HG03280 (cell line): ENCODE measurements at regions not wholly inside any gene's neighbourhood (a gene's known extent, or its start where the extent isn't known, plus 50 kb on each side); places are given as distances from the start of the nearest gene placed in this dataset.
"Not testable (repeated sequence)": the region's sequence is repeated elsewhere in the genome, so short reads cannot be mapped to it uniquely, and the experiment has no call there.

Experiments used
- ATAC-seq: cut with Tn5 transposase; IDR thresholded peaks from one replicate; pipeline ENCODE4 v1.9.1; 2021; ENCODE audit warnings: mild to moderate bottlenecking, moderate library complexity; ENCODE audit not compliant: unreplicated experiment

- no peak for ATAC-seq
Observed at GRCh38 chr9:40909821-40910220, 218.7 kb downstream of the FOXD4L6 start.

DNA sequence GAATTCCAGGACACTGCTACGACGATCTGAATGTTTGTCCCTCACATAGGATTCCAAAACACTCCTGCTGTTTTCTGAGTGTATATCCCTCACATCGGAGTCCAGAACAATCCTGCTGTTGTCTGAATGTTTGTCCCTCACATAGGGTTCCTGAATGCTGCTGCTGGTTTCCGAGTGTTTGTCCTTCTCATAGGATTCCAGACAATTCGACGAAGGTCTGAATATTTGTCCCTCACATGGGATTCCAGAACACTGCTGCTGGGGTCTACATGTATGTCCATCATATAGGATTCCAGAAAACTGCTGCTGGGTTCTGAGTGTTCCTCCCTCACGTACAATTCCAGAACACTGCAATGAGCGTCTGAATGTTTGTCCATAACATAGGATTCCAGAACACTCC is 219.4 kb downstream of the FOXD4L6 start:
- not testable (repeated sequence) for ATAC-seq

GRCh38 chr9:40907657-40908624 is 220.5 kb downstream of the FOXD4L6 start:
- ATAC-seq = no peak

DNA sequence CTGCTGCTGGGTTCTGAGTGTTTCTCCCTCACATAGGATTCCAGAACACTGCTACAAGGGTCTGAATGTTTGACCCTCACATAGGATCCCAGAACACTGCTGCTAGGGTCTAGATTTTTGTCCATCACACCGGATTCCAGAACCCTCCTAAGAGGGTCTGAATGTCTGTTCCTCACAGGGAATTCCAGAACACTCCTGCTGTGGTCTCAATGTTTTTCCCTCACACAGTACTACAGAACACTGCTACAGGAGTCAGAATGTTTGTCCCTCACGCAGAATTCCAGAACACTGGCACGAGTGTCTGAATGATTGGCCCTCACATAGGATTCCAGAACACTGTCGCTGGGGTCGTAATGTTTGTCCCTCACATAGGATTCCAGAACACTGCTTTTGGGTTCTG is 221.6 kb downstream of the FOXD4L6 start:
- ATAC-seq = not testable (repeated sequence)

- ATAC-seq = not testable (repeated sequence)
Observed at GRCh38 chr9:40892315-40892714, 236.2 kb downstream of the FOXD4L6 start.

DNA sequence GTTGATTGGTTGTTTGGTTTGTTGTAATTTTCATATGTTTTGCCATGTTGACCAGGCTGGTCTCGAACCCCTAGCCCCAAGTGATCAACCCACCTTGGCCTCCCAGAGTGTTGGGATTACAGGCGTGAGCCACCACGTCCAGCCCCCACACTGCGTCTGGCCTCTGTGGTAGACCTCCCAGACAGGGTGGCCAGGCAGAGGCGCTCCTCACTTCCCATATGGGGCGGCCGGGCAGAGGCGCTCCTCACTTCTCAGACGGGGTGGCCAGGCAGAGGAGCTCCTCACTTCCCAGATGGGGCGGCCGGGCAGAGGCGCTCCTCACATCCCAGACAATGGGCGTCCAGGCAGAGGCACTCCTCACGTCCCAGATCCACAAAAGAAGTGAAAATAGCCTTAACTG is 242.6 kb downstream of the FOXD4L6 start:
- ATAC-seq = not testable (repeated sequence)

DNA sequence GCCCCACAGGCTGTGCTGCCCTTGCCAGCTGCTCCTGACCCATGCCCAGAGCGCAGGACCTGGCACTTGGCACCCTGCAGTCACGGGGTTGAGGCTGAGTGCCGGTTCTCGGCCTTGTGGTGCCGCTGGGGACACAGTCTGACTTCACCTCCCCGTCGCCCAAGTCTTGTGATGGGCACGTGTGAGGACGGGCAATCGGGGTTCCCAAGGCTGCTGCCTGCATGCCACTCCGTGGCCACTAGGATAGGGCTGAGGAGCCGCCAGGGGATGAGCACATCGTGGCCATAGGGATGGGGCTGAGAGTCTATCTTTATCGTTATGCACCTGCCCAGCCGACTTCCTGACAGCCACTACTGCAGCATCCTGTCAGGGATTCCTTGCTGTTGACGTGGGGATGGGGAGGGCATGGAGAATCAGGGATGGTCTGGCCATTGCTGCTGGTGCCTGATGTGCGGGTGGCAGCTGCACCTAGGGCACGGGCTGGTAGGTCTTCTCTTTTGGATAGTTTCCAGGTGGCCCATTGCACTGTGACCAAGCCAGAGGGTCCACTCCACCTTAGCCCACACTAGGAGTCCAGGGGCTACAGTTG is 243.5 kb downstream of the FOXD4L6 start:
- ATAC-seq = not testable (repeated sequence)

GRCh38 chr9:40884072-40884901 is 244.2 kb downstream of the FOXD4L6 start:
- ATAC-seq = no peak

GRCh38 chr9:40883423-40884071 is 244.9 kb downstream of the FOXD4L6 start:
- not testable (repeated sequence) for ATAC-seq

- ATAC-seq = not testable (repeated sequence)
Observed at GRCh38 chr9:40873753-40874295, 254.7 kb downstream of the FOXD4L6 start.

DNA sequence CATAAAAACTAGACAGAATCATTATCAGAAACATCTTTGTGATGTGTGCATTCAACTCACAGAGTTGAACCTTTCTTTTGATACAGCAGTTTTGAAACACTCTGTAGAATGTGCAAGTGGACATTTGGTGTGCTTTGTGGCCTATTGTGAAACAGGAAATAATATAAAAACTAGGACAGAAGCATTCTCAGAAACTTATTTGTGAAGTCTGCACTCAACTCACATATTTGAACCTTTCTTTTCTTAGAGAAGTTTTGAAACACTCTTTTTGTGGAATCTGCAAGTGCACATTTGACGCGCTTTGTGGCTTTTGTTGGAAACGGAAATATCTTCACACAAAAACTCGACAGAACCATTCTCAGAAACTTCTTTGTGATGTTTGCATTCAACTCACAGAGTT is 260.0 kb downstream of the FOXD4L6 start:
- ATAC-seq = not testable (repeated sequence)
